GM12892 (cell line): ENCODE measurements at regions not wholly inside any gene's neighbourhood (a gene's known extent, or its start where the extent isn't known, plus 50 kb on each side); places are given as distances from the start of the nearest gene placed in this dataset.

Experiments used
- POLR2AphosphoS5 ChIP-seq: IDR thresholded peaks from 2 replicates; pipeline ENCODE4 v1.6.1; 2011; ENCODE audit warnings: low read depth, low read length, control low read depth
- TAF1 ChIP-seq: IDR thresholded peaks from 2 replicates; pipeline ENCODE4 v1.6.1; 2011; ENCODE audit warnings: low read depth, mild to moderate bottlenecking, control low read depth, low read length, borderline replicate concordance

GRCh38 chr6:23879816-23880215, 246.2 kb upstream of the NRSN1 start:
- TF ChIP-seq POLR2AphosphoS5: no peak
- TF ChIP-seq TAF1: no peak
